ENCODE measurements at regions not wholly inside any gene's neighbourhood (a gene's known extent, or its start where the extent isn't known, plus 50 kb on each side); places are given as distances from the start of the nearest gene placed in this dataset.
A peak's percentile ranks its signal among the peaks of the same experiment; 100 is the strongest.

DNA sequence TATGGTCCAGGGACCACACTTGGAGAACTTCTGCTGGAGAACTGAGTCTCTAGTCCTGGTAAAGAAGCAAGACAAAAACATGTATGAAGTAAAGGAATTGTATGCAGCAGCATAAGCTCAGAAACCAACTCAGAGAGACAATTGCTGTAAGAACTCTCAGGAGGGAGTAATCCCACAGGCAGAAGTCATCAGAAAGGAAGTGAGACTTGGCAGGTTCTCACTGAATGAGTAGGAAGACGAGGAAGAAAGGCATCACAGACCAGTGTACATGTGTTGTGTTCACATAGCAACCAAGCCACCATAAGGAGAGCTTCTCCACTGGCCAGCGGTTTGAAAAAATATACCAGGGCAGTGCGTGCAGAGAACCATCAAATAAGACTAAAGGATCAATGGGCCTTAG is 57.9 kb upstream of the FST start:
- DNase-seq = no peak

DNA sequence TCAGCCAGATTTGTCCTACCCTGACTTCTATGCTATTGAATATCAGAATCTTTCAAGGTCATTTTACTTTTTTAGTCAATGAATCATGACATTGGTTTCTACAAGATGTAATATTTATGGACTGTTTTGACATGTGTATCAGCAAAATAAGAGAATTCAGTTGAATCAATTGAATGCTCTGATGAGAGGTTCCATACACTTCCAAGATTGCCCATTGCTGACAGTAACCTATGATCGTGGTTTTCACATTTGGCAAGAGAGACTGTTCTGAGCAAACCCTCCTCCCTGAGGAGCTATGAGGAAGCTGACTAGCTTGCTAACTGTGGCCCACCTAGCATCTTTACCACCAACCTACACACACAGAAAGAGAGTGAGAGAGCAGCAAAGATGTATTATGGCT is 56.7 kb upstream of the FST start:
- DNase-seq = no peak

GRCh38 chr5:53424686-53425615 is 55.5 kb upstream of the FST start:
- DNase-seq = no peak

- peak; percentile 4 for DNase-seq
Measured at GRCh38 chr5:53425687-53426511, 54.5 kb upstream of the FST start.

DNA sequence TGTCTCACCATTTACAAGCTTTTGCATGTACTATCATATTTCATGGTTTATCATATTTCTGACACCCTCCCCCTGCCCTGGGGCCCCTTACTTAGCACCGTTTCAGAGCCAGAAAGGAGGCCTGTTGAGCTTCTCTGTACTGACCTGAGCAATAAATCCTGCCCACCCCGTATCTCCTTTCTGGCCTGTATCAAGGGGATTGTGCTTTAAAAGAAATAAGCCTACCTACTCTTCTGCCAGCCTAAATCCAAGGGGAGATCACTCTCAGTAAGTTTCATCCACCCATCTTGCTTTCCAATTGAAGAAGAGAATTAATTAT is 54.0 kb upstream of the FST start:
- DNase-seq = no peak

- DNase-seq = no peak
Measured at GRCh38 chr5:53426878-53427277, 53.6 kb upstream of the FST start.

- DNase-seq = no peak
Measured at GRCh38 chr5:53427965-53428364, 52.5 kb upstream of the FST start.

- no peak for DNase-seq
Measured at GRCh38 chr5:53429706-53430105, 50.7 kb upstream of the FST start.

- no peak for DNase-seq
Measured at GRCh38 chr5:53430618-53431252, 49.7 kb upstream of the FST start.

All from NCI-H2081 treated with DMSO at 0.1 percent for 48 hours (cell line).